Neural crest cell (in vitro differentiated cells): ENCODE measurements at regions not wholly inside any gene's neighbourhood (a gene's known extent, or its start where the extent isn't known, plus 50 kb on each side); places are given as distances from the start of the nearest gene placed in this dataset.

ENCODE experiments used
- DNase-seq: peaks from one replicate; pipeline ENCODE4 v3.0.0; 2021; ENCODE audit warnings: low read depth, mixed read lengths, low spot score
- H3K27ac Mint-ChIP-seq: one replicate; pipeline ENCODE4 v1.8.0; 2021; ENCODE audit warnings: mild to moderate bottlenecking, mixed read lengths; ENCODE audit not compliant: unreplicated experiment
- H3K27me3 Mint-ChIP-seq: 2 replicates; pipeline ENCODE4 v1.8.0; 2021; ENCODE audit warnings: low read depth, mild to moderate bottlenecking, mixed read lengths
- H3K36me3 Mint-ChIP-seq: 2 replicates; pipeline ENCODE4 v1.8.0; 2021; ENCODE audit warnings: low read depth, mild to moderate bottlenecking, mixed read lengths
- H3K4me1 Mint-ChIP-seq: 2 replicates; pipeline ENCODE4 v1.8.0; 2021; ENCODE audit warnings: mixed read lengths
- H3K4me3 Mint-ChIP-seq: one replicate; pipeline ENCODE4 v1.8.0; 2021; ENCODE audit warnings: mild to moderate bottlenecking, mixed read lengths
- H3K9me3 Mint-ChIP-seq: 2 replicates; pipeline ENCODE4 v1.8.0; 2021; ENCODE audit warnings: mixed read lengths
- TF ChIP-seq, protein P1 (sequence below): fragments of 200-600 bp; sonication (generic); conservative IDR thresholded peaks from 2 replicates; pipeline ENCODE4 v1.5.0; 2021; ENCODE audit warnings: antibody characterized with exemption, mild to moderate bottlenecking

DNA sequence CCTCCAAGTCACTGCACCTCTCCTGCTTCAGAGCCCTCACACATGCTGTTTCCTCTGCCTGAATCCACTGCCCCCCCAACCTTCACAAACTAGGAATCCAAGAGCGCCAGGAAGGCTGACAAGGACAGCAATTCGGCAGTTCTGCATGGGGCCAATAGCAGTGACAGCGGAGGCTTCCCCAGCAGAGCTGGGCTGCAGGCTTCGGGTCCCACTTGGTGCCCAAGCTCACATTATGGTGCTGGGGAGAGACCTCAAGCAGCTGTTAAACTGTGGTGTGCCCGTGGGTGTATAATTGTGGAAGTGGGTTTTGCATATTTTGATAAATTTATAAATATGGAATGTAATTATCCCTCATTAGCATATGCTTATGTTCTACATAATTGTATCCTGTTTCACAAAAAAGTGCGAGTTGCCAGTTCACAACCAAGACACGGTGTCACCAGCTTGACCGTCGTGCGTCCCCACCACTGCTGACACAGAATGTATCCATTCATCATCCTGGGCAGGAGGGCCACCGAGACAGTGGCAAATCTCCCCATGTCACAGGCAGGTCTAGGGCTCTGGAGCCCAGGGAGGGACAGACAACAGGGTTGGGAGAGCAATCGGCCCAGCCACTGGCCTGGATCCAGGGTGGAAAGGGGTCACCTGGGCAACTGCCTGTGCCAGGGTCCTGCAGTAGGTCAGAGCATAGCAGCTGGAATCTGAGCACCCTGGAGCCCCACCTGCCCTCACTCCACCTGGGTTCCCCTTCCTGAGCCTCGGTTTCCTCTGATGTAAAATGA is 81.6 kb downstream of the MATN1 start:
- TF ChIP-seq, protein P1, sequence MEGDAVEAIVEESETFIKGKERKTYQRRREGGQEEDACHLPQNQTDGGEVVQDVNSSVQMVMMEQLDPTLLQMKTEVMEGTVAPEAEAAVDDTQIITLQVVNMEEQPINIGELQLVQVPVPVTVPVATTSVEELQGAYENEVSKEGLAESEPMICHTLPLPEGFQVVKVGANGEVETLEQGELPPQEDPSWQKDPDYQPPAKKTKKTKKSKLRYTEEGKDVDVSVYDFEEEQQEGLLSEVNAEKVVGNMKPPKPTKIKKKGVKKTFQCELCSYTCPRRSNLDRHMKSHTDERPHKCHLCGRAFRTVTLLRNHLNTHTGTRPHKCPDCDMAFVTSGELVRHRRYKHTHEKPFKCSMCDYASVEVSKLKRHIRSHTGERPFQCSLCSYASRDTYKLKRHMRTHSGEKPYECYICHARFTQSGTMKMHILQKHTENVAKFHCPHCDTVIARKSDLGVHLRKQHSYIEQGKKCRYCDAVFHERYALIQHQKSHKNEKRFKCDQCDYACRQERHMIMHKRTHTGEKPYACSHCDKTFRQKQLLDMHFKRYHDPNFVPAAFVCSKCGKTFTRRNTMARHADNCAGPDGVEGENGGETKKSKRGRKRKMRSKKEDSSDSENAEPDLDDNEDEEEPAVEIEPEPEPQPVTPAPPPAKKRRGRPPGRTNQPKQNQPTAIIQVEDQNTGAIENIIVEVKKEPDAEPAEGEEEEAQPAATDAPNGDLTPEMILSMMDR: no peak
- Mint-ChIP-seq H3K9me3 (no peaks in the 10 kb centered on the region), H3K27ac (no peak overlapping the region), H3K36me3 (no peaks in the 10 kb centered on the region), H3K4me1 (no peaks in the 10 kb centered on the region), H3K4me3 (no peak overlapping the region), H3K27me3 (peaks cover 21% of the 10 kb centered on the region)
- DNase-seq: no peak

GRCh38 chr1:30639881-30640452 is 83.4 kb downstream of the MATN1 start:
- H3K36me3 Mint-ChIP-seq: no peaks in the 10 kb centered on the region
- no peak overlapping the region for H3K27ac Mint-ChIP-seq
- TF ChIP-seq, protein P1: no peak
- no peaks in the 10 kb centered on the region for H3K9me3 Mint-ChIP-seq
- H3K27me3 Mint-ChIP-seq: peaks cover 18% of the 10 kb centered on the region
- no peak overlapping the region for H3K4me3 Mint-ChIP-seq
- DNase-seq: no peak
- H3K4me1 Mint-ChIP-seq: no peaks in the 10 kb centered on the region

DNA sequence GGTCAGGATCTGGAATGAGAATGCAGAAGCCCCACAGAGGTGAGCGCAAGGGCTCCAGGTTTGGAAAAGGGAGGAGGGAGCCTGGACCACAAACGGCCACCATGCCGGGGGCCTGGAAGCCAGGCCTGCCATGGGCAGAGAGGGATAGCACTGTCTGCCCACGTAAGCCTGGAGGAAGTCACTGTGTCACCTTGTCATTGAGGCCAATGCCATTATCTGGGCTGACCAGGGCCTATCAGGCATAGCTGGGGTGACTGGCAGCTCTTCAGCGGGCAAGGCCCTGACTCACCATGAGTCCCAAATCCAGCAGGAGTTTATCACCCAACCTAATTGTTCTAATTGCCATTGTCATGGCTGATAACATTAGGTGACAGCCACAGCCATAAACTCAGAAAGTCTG is 84.6 kb downstream of the MATN1 start:
- Mint-ChIP-seq H3K4me3 (no peak overlapping the region), H3K27me3 (peaks cover 11% of the 10 kb centered on the region), H3K4me1 (no peaks in the 10 kb centered on the region), H3K9me3 (no peaks in the 10 kb centered on the region), H3K36me3 (no peaks in the 10 kb centered on the region), H3K27ac (no peak overlapping the region)
- DNase-seq: no peak
- TF ChIP-seq, protein P1: no peak

GRCh38 chr1:30638086-30638485 is 85.3 kb downstream of the MATN1 start:
- Mint-ChIP-seq H3K9me3 (no peaks in the 10 kb centered on the region), H3K36me3 (no peaks in the 10 kb centered on the region), H3K4me3 (no peak overlapping the region), H3K27ac (no peak overlapping the region), H3K27me3 (peaks cover 6% of the 10 kb centered on the region), H3K4me1 (no peaks in the 10 kb centered on the region)
- no peak for DNase-seq
- TF ChIP-seq, protein P1: no peak

DNA sequence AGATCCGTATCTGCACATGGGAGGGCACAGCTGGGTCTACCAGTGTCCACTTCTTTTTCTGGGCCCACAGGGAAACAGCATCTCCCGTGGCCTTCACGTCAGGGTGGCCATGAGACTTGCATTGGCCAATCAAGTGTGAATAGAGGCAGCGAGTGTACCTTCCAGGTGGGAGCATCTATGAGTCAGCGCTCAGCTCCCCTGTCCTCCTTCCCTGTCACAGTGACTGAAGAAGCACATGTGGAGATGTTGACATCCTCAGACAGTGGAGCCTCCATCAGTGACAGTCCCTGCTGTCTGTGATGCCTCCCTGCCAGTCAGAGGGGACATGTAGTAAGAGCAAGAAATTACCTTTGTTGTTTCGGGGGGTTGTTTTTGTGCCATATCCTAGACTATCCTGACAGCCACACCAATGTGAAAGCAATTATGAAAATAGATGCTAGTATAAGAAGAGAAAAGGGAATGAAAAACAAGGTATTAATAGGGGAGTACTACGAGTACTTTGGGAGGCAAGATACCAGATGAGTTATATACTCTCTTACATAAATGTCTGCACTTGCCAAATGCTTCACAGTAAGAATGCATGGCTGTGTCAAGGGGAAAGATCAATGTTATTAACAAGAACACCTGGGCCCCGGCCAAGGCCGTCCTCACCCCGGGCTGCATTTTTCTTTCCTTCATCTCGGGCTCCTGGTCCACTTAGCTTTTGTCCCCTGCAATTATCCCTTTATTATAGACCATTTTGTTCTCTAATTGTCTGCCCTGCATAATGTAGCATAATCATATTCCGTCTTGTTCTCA is 86.0 kb downstream of the MATN1 start:
- TF ChIP-seq, protein P1: no peak

More for the DNA sequence above, 86.0 kb downstream of the MATN1 start:
- Mint-ChIP-seq H3K4me3 (no peak overlapping the region), H3K9me3 (no peaks in the 10 kb centered on the region), H3K36me3 (no peaks in the 10 kb centered on the region), H3K4me1 (no peaks in the 10 kb centered on the region), H3K27me3 (peaks cover 7% of the 10 kb centered on the region), H3K27ac (no peak overlapping the region)
- no peak for DNase-seq
